Liver (tissue), 3 donors: ENCODE measurements at regions not wholly inside any gene's neighbourhood (a gene's known extent, or its start where the extent isn't known, plus 50 kb on each side); places are given as distances from the start of the nearest gene placed in this dataset.

Source experiments
- ATF3 ChIP-seq: IDR thresholded peaks from 2 replicates; pipeline ENCODE4 v1.6.1; 2016; ENCODE audit warnings: antibody characterized with exemption
- CTCF ChIP-seq: fragments of 150-350 bp; IDR thresholded peaks from 2 replicates; pipeline ENCODE4 v1.5.1; 2017; ENCODE audit warnings: improper control_type of control experiment, low read depth, low read length; ENCODE audit not compliant: missing input control
- FOXA1 ChIP-seq: IDR thresholded peaks from 2 replicates; pipeline ENCODE4 v1.6.1; 2016; ENCODE audit warnings: antibody characterized with exemption
- JUND ChIP-seq, 2 donors: IDR thresholded peaks; 2 replicates each; pipeline ENCODE4 v1.6.1; 2016; ENCODE audit warnings: antibody characterized with exemption in 2 of 2
- MAX ChIP-seq: IDR thresholded peaks from 2 replicates; pipeline ENCODE4 v1.6.1; 2016; ENCODE audit warnings: antibody characterized with exemption
- RAD21 ChIP-seq, 2 donors: IDR thresholded peaks; 2 replicates each; pipeline ENCODE4 v1.6.1; 2016; ENCODE audit warnings: antibody characterized with exemption in 2 of 2, mild to moderate bottlenecking in 2 of 2
- SP1 ChIP-seq: IDR thresholded peaks from 2 replicates; pipeline ENCODE4 v1.6.1; 2018; ENCODE audit warnings: antibody characterized with exemption, mild to moderate bottlenecking
- TAF1 ChIP-seq: conservative IDR thresholded peaks from 2 replicates; pipeline ENCODE4 v1.6.1; 2016; ENCODE audit warnings: antibody characterized with exemption, mild to moderate bottlenecking
- YY1 ChIP-seq: IDR thresholded peaks from 2 replicates; pipeline ENCODE4 v1.6.1; 2016; ENCODE audit warnings: antibody characterized with exemption, mild to moderate bottlenecking
- donor health status: healthy.
- donor health status: healthy.

GRCh38 chr11:90723475-90723874 lies 500.6 kb upstream of the CHORDC1 start:
- TF ChIP-seq CTCF = no peak
- no peak for TF ChIP-seq ATF3
- no peak for TF ChIP-seq JUND (IDR thresholded peaks at IDR 0.05)
- no peak for TF ChIP-seq RAD21 (IDR thresholded peaks at IDR 0.05)
- no peak for TF ChIP-seq SP1
- TF ChIP-seq TAF1 = no peak
- no peak for TF ChIP-seq FOXA1
- no peak for TF ChIP-seq YY1
- TF ChIP-seq MAX = no peak
